NCI-H526 (cell line): ENCODE measurements at regions not wholly inside any gene's neighbourhood (a gene's known extent, or its start where the extent isn't known, plus 50 kb on each side); places are given as distances from the start of the nearest gene placed in this dataset.
A peak's percentile ranks its signal among the peaks of the same experiment; 100 is the strongest.

ENCODE experiments used
- DNase-seq, 2 experiments: peaks; one replicate each; lab custom pipeline; 2025; lab: John Stamatoyannopoulos, UW

- no peak for DNase-seq
Measured at GRCh38 chr4:129346734-129347133, 250.8 kb downstream of the C4orf33 start.

- no peak for DNase-seq
Measured at GRCh38 chr4:129350834-129351721, 255.1 kb downstream of the C4orf33 start.

DNA sequence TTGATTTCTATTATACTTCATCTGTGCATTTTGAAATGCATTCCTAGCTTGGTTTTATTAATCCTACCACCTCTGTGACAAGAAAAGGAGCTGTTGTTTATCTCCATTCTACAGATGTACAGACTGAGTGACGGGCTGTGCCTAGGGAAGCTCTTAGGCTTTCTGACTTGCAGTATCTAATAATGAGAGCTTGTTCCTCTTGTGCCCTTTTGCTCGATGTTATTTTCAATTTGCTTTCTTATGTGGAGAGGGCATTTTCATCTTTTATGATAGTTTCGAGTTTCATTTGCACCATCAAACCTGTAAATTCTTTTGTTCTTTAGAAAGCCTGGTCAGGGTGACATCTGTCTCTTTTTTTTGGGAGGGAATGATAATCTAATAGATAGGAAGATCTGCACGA lies 256.5 kb downstream of the C4orf33 start:
- DNase-seq = no peak

GRCh38 chr4:129353490-129353889 lies 257.5 kb downstream of the C4orf33 start:
- DNase-seq = no peak

- no peak for DNase-seq
Measured at GRCh38 chr4:129355031-129355430, 259.1 kb downstream of the C4orf33 start.

GRCh38 chr4:129355516-129355915 lies 259.6 kb downstream of the C4orf33 start:
- DNase-seq = no peak

DNA sequence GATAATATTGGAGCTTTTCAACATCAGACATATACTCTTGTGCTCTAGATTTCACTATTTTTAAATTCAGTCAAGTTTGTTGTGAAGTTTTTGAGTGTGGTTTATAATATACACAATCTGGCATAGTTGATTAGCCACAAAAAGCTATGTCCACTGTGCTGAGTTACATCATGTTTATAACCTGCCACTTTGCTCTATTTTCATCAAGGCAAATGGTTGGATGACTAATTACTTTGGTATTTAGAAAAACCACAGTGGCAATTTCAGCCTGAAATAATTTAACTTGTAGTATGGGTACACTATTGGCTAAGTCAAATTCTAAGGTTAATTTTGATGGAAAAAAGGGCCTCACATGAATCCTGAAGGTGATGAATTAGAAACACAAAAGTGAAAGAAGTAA lies 262.6 kb downstream of the C4orf33 start:
- no peak for DNase-seq

- no peak for DNase-seq
Measured at GRCh38 chr4:129359461-129359860, 263.5 kb downstream of the C4orf33 start.

GRCh38 chr4:129362691-129363274 lies 266.8 kb downstream of the C4orf33 start:
- DNase-seq = peak; percentile 26 to 68

GRCh38 chr4:129364747-129365452 lies 268.9 kb downstream of the C4orf33 start:
- DNase-seq = no peak

GRCh38 chr4:129369361-129370010 lies 273.5 kb downstream of the C4orf33 start:
- no peak for DNase-seq

DNA sequence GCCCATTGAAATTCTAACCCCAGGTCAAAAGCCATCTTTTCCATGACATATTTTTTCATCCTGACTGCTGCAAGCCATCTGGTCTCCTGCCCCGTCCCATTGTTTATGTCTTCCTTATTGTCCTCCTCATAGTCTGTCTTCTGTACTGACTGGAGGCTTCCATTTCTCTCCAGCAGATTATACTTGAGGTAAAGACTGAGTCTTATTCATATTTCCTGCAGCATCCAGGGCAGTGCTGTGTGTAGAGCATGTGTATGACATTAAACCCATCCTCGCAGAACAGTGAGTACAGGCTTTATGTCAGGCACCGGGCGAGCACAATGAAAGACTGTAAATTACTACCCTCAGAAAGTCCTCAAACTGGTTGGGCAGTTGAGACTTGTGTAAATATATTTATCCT lies 275.1 kb downstream of the C4orf33 start:
- DNase-seq = no peak

- DNase-seq = no peak
Measured at GRCh38 chr4:129371926-129372325, 276.0 kb downstream of the C4orf33 start.

GRCh38 chr4:129377131-129377845 lies 281.3 kb downstream of the C4orf33 start:
- DNase-seq = no peak

DNA sequence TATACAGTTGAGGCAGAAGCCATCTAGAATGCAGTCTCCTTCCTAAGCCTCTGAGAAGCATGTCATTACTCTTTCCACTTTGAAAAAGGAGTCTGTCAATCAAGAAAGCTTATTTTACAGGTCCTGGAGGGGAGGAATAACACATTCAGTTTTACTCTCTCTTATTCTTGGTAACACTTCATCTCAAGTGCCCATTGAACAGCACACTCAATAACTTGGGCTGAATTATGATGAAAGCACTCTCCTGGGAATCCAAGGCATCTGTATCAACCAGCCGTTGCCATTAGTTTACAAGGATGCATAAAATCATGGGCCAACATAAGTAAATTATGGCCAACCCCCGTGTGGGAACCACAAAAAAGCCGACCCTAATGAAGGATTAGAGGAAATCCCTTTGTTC lies 282.4 kb downstream of the C4orf33 start:
- no peak for DNase-seq

DNA sequence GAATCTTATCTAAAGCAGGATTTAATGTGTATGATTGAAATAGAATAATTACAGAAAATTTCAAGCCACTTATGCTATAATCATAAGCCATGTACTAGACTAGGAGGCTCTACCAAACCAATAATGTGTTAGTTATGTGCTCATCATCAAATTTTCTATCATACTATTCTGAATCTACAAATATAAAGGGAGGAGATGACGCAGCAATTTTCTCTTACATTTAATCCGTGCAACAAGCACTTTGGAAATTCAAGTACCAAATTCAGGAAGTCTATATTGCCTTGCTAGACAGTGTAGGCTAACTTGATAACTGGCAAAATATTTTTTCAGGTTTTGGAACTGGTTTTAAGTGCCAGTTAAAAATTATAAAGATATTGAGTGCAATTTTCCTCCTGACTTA lies 283.5 kb downstream of the C4orf33 start:
- no peak for DNase-seq

DNA sequence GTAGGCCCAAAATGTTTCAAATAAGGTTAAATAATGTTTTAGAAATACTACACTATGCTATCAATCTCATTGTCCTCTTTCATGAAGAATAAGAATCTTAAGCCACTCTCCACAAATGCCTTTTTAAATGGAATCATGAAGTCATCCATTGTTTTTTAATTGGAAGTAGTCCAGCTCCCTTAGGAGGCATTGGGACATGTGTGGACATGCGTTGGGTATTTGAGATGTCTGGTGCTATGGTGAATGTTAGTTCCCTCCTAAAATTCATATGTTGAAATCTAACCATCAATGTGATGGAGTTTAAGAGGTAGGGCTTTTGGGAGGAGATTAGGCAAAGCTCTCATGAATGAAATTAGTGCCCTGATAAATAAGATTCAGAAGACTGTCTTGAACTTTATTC lies 289.0 kb downstream of the C4orf33 start:
- no peak for DNase-seq

- no peak for DNase-seq
Measured at GRCh38 chr4:129387666-129388065, 291.7 kb downstream of the C4orf33 start.

DNA sequence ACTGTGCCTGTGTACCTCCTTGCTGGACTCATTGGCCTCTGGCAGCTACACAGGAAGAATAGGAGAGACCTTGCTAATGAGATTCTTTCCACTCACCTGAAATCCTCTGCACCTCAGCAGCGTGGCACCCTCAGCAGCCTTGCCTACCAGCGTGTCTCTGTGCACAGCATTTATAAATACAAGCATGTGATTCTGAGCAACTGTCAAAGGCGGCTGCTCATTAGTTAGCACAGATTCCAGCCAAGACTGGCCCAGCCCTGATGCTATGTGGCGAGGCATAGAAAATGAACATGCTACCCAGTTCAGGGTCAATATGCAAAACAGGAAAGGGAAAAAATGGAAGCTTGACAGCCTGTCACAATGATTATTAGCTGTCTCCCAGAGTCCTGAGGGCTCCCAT lies 298.0 kb downstream of the C4orf33 start:
- no peak for DNase-seq

GRCh38 chr4:129394635-129395034 lies 298.7 kb downstream of the C4orf33 start:
- no peak for DNase-seq

DNA sequence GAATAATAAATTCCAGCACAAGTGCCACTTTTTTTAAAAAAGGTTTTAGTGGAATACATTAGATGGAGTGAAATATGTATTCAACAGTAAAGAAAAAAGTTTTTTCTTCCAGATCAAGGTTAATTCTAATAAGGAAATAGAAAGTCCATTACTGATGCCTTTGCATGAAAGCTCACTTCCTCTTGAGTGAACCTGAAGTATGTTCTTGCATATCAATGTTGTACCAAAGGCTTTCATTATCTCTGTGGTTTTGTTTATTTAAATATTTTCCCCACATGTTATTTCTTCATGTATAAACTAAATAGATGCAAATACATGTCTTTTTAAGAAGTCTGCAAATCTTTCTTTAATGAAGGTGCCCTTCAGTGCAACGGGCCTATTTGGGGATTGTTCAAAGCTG lies 307.9 kb downstream of the C4orf33 start:
- peak; percentile 22 to 28 for DNase-seq

- DNase-seq = no peak
Measured at GRCh38 chr4:129410115-129410514, 314.2 kb downstream of the C4orf33 start.
